ENCODE measurements at regions not wholly inside any gene's neighbourhood (a gene's known extent, or its start where the extent isn't known, plus 50 kb on each side); places are given as distances from the start of the nearest gene placed in this dataset.

DNA sequence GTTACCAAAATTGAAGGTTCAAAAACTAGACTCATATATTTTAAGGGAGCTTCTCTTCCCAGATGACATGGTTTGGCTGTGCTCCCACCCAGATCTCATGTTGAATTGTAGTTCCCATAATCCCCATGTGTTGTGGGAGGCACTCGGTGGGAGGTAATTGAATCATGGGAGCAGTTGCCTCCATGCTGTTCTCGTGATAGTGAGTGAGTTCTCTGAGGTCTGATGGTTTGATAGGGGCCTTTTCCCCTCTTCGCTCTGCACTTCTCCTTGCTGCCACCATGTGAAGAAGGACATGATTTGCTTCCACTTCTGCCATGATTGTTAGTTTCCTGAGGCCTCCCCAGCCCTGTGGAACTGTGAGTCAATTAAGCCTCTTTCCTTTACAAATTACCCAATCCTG, 140.1 kb downstream of the MAIP1 start:
- no peak overlapping the region for H3K4me3 ChIP-seq (ENCODE audit: low read depth, low read length)
- TF ChIP-seq, protein P1, sequence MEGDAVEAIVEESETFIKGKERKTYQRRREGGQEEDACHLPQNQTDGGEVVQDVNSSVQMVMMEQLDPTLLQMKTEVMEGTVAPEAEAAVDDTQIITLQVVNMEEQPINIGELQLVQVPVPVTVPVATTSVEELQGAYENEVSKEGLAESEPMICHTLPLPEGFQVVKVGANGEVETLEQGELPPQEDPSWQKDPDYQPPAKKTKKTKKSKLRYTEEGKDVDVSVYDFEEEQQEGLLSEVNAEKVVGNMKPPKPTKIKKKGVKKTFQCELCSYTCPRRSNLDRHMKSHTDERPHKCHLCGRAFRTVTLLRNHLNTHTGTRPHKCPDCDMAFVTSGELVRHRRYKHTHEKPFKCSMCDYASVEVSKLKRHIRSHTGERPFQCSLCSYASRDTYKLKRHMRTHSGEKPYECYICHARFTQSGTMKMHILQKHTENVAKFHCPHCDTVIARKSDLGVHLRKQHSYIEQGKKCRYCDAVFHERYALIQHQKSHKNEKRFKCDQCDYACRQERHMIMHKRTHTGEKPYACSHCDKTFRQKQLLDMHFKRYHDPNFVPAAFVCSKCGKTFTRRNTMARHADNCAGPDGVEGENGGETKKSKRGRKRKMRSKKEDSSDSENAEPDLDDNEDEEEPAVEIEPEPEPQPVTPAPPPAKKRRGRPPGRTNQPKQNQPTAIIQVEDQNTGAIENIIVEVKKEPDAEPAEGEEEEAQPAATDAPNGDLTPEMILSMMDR (conservative IDR thresholded peaks at IDR 0.05; ENCODE audit: low read depth, low read length) = no peak
- no peak for DNase-seq (ENCODE audit: low read depth)

DNA sequence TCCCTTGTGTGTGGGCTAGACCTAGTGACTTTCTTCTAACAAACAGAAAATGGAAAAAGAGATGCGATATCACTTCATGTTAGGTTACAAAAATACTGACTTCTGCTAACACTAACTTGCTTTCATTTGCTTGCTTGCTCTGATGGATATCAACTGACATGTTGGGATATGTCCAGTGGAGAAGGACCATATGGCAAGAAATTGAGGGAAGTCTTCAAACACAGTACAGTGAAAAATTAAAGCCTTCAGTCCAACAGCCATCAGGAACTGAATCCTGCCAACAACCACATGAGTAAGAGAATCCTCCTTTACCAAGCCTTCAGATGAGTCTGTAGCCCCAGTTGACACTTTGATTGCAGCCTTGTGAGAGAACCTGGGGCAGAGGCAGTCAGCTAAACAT, 143.9 kb downstream of the MAIP1 start:
- DNase-seq (ENCODE audit: low read depth) = no peak
- TF ChIP-seq, protein P1 (conservative IDR thresholded peaks at IDR 0.05; ENCODE audit: low read depth, low read length) = no peak
- H3K4me3 ChIP-seq (ENCODE audit: low read depth, low read length) = no peak overlapping the region

DNA sequence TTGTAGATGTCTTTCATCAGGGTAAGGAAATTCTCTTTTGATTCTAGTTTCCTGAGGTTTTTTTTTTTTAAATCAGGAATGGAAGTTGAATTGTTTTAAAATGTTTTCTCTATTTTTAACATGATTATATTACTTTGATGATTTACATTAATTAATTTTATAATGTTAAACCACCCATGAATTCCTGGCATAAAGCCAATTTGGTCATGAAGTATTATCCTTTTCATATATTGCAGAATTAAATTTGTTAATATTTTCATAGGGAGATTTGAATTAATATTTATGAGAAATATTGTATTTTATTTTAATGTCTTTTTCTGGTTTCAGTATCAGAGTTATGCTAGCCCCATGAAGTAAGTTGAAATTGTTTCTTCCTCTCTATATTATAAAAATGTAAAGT, 144.6 kb downstream of the MAIP1 start:
- TF ChIP-seq, protein P1 (conservative IDR thresholded peaks at IDR 0.05; ENCODE audit: low read depth, low read length) = no peak
- DNase-seq (ENCODE audit: low read depth) = no peak
- no peak overlapping the region for H3K4me3 ChIP-seq (ENCODE audit: low read depth, low read length)

- DNase-seq (ENCODE audit: low read depth) = no peak
- TF ChIP-seq, protein P1 (conservative IDR thresholded peaks at IDR 0.05; ENCODE audit: low read depth, low read length) = no peak
- H3K4me3 ChIP-seq (ENCODE audit: low read depth, low read length) = no peak overlapping the region
Observed at GRCh38 chr2:200101922-200102321, 146.5 kb downstream of the MAIP1 start.

GRCh38 chr2:200102971-200103370, 147.6 kb downstream of the MAIP1 start:
- no peak overlapping the region for H3K4me3 ChIP-seq (ENCODE audit: low read depth, low read length)
- TF ChIP-seq, protein P1 (conservative IDR thresholded peaks at IDR 0.05; ENCODE audit: low read depth, low read length) = no peak
- DNase-seq (ENCODE audit: low read depth) = no peak

DNA sequence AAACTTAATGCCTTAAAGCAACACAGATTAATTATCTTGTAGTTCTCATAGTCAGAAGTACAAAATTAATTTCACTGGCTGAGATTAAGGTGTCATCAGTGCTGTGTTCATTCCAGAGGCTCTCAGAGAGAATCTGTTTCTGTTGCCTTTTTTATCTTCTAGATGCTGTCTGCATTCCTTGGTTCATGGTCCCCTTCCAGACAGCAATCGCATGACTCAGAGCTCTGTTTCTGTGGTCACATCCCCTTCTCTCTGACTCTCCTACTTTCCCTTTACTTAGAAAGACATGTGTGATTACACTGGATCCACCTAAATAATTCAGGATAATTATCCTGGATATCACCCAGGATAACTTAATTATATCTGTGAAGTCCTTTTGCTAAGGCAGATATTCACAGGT, 148.6 kb downstream of the MAIP1 start:
- DNase-seq (ENCODE audit: low read depth) = no peak
- TF ChIP-seq, protein P1 (conservative IDR thresholded peaks at IDR 0.05; ENCODE audit: low read depth, low read length) = no peak

DNA sequence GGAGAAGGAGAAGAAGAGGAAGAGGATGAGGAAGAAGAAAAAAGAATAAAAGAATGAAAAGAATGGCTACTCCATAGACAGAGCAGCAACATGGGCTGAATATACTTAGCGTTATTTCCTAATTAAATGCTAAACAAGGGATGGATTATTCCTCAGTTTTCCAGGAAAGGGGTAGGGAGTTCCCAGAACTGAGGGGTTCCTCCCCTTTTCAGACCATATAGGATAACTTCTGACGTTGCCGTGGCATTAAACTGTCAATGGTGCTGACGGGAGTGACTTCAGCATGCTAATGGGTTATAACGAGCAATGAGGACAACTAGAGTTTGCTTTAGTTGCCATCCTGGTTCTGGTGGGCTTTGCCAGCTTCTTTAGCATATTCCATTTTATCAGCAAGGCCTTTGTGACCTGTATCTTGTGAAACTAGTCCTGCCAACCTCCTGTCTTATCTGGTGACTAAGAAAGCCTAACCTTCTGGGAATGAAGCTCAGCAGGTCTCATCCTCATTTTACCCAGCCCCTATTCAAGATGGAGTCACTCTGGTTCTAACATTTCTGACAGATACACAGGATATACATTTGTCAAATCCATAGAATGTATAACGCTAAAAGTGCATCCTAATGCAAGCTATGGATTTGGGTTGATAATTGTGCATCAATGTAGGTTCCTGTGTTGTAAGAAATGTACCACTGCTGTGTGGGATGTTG, 152.3 kb downstream of the MAIP1 start:
- H3K4me3 ChIP-seq (ENCODE audit: low read depth, low read length) = no peak overlapping the region
- TF ChIP-seq, protein P1 (conservative IDR thresholded peaks at IDR 0.05; ENCODE audit: low read depth, low read length) = no peak
- no peak for DNase-seq (ENCODE audit: low read depth)

More for the DNA sequence above, 148.6 kb downstream of the MAIP1 start:
- H3K4me3 ChIP-seq (ENCODE audit: low read depth, low read length) = no peak overlapping the region
